GM18507 (cell line): ENCODE measurements at regions not wholly inside any gene's neighbourhood (a gene's known extent, or its start where the extent isn't known, plus 50 kb on each side); places are given as distances from the start of the nearest gene placed in this dataset.
"Not testable (repeated sequence)": the region's sequence is repeated elsewhere in the genome, so short reads cannot be mapped to it uniquely, and the experiment has no call there.

Source experiments
- DNase-seq: peaks from one replicate; pipeline ENCODE4 v3.0.0; 2011; ENCODE audit warnings: low read depth; ENCODE audit not compliant: insufficient read length; ENCODE audit errors: extremely low spot score
- FAIRE-seq: peaks from 2 replicates; lab custom pipeline; 2011; peaks lifted over from hg19 to GRCh38; lab: Jason Lieb, UNC

DNA sequence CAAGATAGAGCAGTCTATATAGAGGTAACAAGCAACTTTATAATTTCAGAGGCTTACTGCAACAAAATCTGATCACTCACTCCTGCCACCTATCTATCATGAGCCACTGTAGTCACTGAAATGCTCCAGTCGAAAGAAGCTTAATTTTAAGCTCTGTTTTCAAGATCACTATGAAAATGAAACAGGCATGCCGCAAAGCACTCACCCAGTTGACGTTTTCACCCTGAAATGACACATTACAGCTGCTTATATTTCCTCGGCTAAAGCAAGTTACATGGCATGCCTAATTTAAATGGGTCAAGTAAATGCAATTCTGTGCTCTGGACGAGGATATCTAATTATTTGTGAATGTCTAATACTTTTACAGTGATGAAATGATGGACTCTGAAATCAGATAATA, 616.3 kb downstream of the FAM181B start:
- DNase-seq, result no peak
- FAIRE-seq, result no peak

DNA sequence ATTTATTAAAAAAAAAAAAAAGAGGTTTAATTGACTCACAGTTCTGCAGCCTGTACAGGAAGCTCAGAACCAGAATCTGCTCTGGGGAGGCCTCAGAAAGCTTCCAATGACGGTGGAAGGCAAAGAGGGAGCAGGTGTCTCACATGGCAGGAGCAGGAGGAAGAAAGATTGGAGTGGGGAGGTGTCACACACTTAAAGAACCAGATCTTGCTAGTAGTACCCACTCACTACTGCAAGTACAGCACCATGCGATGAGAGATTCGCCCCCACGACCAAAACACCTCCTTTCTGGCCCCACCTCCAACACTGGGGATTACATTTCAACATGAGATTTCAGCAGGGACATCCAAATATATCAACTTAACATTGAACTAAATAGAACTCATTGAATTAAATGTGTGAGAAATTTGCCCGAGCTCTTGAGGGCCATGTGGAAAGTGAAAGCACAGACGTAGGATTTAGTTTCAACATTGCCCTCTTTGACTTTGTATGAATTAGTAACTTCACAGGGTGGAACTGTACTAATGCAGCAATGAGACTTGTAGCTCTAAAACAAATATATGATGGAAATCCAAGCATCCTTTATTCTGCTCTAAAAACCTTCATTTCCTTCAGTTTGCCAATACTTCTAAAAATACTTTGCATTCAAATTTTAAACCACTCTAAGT, 628.2 kb downstream of the FAM181B start:
- no peak for DNase-seq
- FAIRE-seq, result no peak

DNA sequence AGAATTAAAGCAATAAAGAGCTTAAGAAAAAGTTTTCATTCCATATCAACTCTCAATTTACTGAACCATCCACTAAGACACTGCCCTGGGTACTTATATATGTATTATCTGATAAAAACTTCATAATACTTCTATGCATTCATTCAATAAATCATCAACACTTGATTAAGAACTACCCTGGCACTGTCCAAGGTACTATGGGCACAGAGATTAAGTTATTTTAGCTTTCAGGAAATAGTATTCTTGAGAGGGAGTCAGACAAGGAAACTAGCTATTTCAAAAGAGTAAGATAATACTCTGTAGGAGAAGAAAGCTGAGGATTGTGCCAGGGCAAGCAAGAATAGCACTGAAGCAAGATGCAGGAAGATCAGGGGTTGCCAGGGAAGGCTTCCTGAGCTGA, 640.8 kb downstream of the FAM181B start:
- DNase-seq (no peak), FAIRE-seq (no peak)

DNA sequence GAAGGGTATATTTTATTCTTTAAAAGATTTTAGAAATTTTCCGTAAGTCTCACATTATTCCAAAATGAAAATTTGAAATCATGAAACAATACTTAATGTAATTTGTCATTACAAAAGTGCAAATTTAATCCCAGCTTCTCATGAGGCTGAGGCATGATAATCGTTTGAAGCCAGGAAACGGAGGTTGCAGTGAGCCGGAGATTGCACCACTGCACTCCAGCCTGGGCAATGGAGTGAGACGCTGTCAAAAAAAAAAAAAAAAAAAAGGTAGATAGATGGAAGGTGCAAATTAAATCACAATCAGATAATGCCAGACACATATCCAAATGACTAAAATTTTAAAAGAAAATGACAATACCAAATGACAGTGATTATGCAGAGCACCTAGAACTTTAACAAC, 644.2 kb downstream of the FAM181B start:
- FAIRE-seq (no peak), DNase-seq (no peak)

DNA sequence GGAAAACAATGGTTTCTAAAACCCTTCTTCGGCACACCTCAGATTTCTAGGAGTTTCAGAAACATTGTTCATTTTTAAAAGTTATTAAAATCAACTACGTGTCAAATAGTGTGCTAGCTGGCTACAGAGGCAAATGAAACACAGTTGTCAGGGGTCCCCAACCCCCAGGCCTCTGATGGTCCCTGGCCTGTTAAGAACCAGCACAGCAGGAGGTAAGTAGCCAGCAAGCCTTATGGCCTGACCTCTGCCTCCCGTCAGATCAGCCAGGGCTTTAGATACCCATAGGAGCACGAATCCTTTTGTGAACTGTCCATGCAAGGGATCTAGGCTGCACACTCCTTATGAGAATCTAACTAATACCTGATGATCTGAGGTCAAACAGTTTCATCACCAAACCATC, 648.2 kb downstream of the FAM181B start:
- no peak for DNase-seq
- no peak for FAIRE-seq

DNA sequence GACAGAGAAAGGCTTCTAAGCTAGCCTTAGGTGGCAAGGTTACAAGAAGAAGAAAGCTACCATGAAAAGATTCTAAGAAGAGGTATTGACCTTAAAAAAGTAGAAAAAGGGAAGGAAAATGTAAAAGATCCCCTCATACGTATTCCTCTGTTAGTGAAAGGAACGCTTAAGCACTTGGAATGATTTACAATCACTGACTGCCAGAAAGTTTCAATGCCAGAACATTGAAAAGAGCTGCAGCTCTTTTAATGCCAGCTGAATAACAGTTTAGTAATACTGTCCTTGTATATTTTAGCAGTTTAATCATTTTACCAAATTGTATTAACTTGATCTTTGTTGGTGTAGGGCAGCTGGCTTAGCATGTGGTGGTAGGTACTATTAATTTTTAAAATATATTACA, 650.7 kb downstream of the FAM181B start:
- DNase-seq (no peak), FAIRE-seq (no peak)

DNA sequence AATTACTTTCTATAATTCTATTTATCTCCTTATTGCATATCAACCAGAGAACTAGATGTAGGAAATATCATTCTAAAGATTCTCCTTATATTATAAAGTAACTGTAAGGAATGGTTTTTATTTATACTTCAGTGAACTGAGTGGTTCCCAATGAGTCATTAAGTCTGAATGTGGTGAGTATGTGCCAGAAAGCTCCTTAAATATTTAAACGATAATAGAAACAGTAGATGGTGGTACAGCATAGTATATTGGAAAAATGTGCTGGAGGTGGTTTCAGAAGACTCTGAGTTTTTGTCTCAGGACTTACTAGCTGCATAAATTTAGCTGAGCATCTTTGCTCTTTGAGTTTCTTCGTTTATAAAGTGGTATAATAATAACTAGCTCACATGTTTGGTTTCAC, 653.5 kb downstream of the FAM181B start:
- no peak for DNase-seq
- FAIRE-seq, result no peak

DNA sequence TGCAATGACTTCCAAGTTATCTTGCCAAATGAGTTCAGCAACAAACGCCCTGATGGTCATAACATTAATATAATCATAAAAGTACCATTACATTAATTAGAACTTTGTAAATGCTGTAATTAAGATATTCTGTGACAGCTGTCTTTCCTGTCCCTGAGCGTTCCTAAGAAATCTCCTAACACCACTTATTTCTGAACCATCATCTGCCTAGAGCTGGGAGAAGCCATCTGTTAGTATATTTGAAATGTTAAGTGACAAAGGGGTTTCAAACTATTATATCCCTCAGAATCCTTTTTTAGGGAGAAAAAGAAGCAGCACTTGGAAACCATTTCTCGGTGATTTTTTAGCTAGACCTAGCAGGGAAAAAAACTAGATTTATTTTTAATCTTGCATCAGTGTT, 657.5 kb downstream of the FAM181B start:
- DNase-seq (no peak), FAIRE-seq (no peak)

DNA sequence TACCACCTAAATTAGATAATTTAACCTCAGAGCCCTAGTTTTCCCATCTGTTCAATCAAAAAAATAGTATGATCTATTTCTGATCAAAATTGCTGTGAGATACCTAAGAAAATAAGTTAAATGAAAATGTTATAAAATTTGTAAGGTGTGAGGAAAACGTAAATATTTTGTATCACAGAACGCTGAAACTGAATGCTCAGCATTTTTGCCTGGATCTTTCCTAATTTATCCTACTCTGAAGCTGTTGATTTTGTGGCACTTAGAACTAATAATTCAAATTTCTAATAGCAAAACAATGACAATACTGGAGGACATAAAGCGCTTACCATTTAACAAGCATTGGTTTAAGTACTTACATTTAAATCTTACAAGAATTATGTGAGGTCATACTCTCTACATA, 674.2 kb downstream of the FAM181B start:
- no peak for FAIRE-seq
- no peak for DNase-seq

DNA sequence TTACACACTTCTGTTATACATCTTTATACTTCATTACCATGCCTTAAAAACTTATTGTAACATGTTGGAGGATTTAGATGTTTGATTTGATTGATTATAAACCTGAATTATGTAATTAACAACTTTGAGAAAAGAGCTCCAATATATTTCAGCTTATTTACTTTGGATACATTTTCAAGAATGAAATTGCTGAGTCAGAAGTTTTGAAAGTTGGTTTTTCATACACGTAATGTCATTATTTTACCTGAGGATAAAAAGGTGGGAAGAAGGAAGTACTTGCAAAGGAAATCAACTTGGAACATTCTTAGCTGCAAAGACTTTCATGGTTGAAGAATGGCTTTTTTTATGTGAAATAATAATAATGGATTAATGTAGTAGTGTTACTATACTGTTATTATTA, 677.2 kb downstream of the FAM181B start:
- no peak for FAIRE-seq
- DNase-seq, result no peak

DNA sequence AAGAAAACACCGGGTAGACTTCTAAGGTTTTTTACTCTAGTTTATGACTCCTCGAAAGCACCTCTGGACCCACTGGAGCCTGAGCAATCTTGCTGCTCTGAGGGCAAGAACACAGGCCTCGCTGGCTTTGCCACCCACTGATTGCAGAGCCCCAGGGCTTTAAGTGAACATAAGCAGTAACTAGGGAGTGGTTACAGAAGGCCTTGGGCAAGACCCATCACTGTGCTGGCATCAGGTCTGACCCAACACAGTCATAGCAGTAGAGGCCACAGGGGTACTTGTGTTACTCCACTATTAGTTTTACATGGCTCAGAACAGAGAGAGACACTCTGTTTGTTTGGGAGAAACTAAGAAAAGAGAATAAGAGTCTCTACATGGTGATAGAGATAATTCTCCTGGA, 684.5 kb downstream of the FAM181B start:
- FAIRE-seq (no peak), DNase-seq (no peak)

DNA sequence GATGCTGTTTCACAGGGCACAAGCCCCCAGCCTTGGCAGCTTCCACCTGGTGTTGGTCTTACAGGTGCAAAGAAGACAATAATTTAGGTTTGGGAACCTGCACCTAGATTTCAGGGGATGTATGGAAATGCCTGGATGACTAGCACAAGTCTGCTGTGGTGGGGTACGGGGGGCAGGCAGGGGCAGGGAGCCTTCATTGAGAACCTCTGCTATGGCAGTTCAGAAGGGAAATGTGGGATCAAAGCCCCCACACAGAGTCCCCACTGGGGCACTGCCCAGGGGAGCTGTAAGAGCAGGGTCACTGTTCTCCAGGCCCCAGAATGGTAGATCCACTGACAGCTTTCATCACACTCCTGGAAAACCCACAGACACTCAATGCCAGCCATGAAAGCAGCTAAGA, 686.5 kb downstream of the FAM181B start:
- DNase-seq (no peak), FAIRE-seq (no peak)

DNA sequence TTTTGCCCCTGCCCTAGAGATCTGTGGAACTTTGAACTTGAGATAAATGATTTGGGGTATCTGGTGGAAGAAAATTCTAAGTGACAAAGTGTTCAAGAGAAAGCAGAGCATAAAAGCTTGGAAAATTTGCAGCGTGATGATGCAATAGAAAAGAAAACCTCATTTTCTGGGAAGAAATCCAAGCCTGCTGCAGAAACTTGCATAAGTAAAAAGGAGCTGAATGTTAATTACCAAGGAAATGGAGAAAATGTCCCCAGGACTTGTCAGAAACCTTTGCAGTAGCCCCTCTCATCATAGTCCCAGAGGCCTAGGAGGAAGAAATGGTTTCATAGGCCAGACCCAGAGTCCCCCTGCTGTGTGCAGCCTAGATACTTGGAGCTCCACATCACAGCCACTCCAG, 686.9 kb downstream of the FAM181B start:
- FAIRE-seq (no peak), DNase-seq (no peak)

DNA sequence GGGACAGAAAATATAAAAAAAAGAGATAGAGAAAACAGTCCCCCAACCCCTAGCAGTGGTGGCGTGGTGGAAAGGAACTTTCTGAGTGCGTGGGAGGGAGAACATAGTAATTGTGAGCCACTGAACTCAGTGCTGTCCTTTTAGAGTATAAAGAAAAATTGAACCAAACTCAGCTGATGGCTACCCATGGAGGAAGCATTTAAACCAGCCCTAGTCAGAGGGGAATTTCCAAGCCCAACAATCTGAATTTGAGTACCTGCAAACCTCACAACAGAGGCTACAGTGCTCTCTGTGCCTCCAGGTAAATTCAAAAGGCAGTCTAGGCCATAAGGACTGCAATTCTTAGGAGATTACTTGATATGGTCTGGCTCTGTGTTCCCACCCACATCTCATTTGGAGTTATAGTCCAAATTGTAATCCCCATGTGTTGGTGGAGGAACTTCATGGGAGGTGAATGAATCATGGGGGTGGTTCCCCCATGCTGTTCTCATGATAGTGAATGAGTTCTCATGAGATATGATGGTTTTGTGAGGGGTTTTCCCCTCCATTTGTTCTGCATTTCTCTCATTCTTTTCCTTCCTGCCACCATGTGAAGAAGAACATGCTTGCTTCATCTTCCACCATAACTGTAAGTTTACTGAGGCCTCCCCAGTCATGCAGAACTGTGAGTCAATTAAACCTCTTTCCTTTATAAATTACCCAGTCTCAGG, 687.8 kb downstream of the FAM181B start:
- DNase-seq, result no peak
- FAIRE-seq, result no peak

DNA sequence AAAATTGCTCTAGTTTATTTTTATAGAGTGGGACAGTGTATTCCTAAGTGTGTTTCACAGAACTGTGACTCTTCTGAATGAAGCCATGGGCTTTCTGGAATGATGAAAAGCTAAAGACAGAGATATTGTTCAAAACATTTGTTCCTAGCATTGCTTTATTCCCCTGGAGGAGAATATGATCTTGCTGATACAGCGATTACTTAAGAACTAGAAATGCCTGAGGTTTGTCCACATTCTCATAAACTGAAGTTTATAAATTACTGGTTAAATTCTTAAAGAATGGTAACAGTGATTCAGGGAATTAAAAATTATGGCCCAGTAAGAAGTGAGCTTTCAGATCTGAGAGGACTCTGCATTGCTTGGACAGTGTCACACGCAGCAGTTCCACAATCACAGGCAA, 690.3 kb downstream of the FAM181B start:
- no peak for DNase-seq
- no peak for FAIRE-seq

DNA sequence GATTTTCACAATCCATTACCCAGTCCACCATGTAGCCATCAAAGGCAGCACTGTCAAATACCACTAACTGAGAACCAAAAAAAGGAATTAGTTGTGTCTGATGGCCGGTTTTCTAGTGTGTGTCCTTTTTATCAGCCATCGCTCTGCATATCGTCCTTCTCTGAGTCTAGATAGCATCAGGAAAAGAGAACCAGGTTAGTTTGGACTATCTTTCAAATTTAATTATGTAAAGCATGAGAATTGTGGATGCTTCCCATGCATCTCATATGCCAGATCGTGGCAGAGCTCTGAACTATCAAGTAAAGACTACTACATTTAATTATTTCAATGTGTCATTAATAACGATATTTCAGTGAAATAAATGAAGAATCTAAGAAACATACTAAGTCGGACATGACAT, 691.9 kb downstream of the FAM181B start:
- DNase-seq, result no peak
- no peak for FAIRE-seq

DNA sequence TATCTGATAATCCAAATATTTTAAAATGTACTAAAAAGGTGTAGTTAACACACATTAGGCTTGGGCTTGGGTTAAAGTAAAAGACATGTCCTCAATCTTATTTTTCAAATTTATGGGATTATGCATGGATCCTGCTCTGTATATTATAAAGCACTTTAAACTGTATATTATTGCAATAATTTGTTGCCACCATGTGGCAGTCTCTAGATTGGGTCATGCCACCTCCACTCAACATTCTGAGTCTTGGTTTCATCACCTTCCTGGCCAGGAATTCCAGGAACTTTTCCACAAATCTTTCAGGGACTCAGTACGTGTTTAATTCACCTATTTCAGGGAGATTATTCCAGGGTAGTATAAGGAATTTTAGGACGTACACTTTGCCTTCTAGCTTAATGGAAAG, 695.5 kb downstream of the FAM181B start:
- no peak for FAIRE-seq

DNA sequence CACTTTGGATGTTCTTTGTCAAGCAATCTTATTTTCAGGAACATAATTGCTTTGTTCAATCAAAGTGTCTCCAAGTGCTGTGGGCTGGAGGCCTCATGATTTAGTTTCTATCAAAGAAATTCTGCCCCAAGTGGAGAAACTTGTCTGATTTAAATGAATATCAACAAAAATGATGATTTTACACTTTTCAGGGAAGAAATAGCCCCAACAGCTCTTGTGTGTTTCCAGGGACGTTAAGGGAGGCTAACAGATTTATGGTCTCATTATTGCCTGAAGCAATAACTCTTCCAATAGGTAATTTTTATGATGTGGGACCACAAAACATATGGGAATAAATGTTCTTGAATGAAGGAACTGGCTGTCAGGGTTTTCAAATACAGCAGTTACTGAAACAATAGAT, 699.1 kb downstream of the FAM181B start:
- FAIRE-seq (no peak), DNase-seq (no peak)

More for the DNA sequence above, 695.5 kb downstream of the FAM181B start:
- no peak for DNase-seq

DNA sequence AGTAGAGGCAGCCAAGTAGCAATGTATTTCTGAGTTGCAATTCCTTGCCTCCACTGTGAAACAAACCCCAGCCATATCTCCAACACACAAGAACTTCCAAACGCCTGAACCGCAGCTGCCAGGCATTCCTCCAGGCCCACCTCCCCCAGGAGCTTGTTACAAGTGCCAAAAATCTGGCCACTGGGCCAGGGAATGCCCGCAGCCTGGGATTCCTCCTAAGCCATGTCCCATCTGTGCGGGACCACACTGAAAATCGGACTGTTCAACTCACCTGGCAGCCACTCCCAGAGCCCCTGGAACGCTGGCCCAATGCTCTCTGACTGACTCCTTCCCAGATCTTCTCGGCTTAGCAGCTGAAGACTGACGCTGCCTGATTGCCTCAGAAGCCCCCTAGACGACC, 706.3 kb downstream of the FAM181B start:
- DNase-seq, FAIRE-seq: not testable (repeated sequence)

DNA sequence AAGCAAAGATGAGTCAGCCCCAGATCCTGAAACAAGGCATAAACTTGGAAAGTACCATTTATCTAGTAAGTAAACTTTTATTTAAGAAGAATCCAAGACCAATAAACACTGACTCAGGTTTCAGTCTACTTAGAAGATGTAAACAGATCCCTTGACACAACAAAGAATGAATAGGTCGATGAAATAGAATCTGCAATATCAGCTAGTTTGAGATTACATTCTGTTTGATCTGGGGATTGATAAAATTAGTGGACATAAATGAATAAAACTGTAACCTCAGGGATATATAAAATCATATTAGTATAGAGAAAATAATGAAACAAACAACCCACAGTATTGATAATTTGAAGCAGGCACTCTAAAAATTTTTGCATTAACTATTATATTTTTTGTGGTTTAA, 708.9 kb downstream of the FAM181B start:
- no peak for FAIRE-seq

DNA sequence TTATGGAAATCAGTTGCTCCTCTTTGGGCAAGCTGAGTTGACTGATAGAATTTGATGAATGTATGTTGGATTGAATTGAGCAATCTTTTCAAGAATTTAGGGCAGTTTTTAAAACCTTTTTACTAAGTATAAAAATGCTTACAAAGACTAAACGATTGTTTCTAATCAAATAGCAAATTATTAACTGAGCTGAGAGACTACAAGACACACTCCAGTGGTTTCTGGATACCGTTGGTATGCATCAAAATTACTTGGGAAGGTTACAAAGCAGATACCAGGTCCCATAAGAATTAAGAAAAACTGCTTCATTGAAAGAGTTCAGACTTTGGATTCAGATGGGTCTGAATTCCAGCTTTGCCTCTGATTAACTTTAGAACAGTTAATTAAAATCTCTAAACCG, 721.4 kb downstream of the FAM181B start:
- FAIRE-seq (no peak), DNase-seq (no peak)

More for the DNA sequence above, 708.9 kb downstream of the FAM181B start:
- no peak for DNase-seq
